GM12891 (cell line): ENCODE measurements at regions not wholly inside any gene's neighbourhood (a gene's known extent, or its start where the extent isn't known, plus 50 kb on each side); places are given as distances from the start of the nearest gene placed in this dataset.

Experiments used
- POLR2A ChIP-seq: IDR thresholded peaks from 2 replicates; pipeline ENCODE4 v1.6.1; 2011; ENCODE audit warnings: low read depth, low read length, control low read depth
- POLR2AphosphoS5 ChIP-seq: IDR thresholded peaks from 2 replicates; pipeline ENCODE4 v1.6.1; 2011; ENCODE audit warnings: low read depth, low read length, control low read depth
- SPI1 ChIP-seq: IDR thresholded peaks from 2 replicates; pipeline ENCODE4 v1.6.1; 2011; ENCODE audit warnings: low read depth, low read length, control low read depth
- TAF1 ChIP-seq: IDR thresholded peaks from 2 replicates; pipeline ENCODE4 v1.6.1; 2011; ENCODE audit warnings: low read depth, low read length, control low read depth

- TF ChIP-seq POLR2A: no peak
- TF ChIP-seq POLR2AphosphoS5: no peak
- no peak for TF ChIP-seq TAF1
- TF ChIP-seq SPI1: no peak
These were observed 1165.4 kb downstream of the GATA3 start for GRCh38 chr10:9219860-9220259.
